Hepatocyte (in vitro differentiated cells): ENCODE measurements at regions not wholly inside any gene's neighbourhood (a gene's known extent, or its start where the extent isn't known, plus 50 kb on each side); places are given as distances from the start of the nearest gene placed in this dataset.
"Not testable (repeated sequence)": the region's sequence is repeated elsewhere in the genome, so short reads cannot be mapped to it uniquely, and the experiment has no call there.

ENCODE experiments used
- DNase-seq: peaks from one replicate; pipeline ENCODE4 v3.0.0-alpha.2; 2016; ENCODE audit warnings: low spot score
- H2AFZ ChIP-seq: fragments of 200-600 bp; sonication (generic); 2 replicates; pipeline ENCODE4 v1.6.0; 2016; ENCODE audit warnings: antibody characterized with exemption, mild to moderate bottlenecking
- H3K27ac ChIP-seq: fragments of 200-600 bp; sonication (generic); 2 replicates; pipeline ENCODE4 v1.5.1; 2016; ENCODE audit warnings: mild to moderate bottlenecking
- H3K27me3 ChIP-seq: fragments of 200-600 bp; sonication (generic); 2 replicates; pipeline ENCODE4 v1.6.1; 2016
- H3K36me3 ChIP-seq: fragments of 200-600 bp; sonication (generic); replicated peaks from 2 replicates; pipeline ENCODE4 v1.5.1; 2016; ENCODE audit warnings: low read depth; ENCODE audit not compliant: insufficient read depth
- H3K4me1 ChIP-seq: fragments of 200-600 bp; sonication (generic); 2 replicates; pipeline ENCODE4 v1.5.1; 2016; ENCODE audit warnings: mild to moderate bottlenecking, moderate library complexity; ENCODE audit not compliant: insufficient read depth
- H3K4me2 ChIP-seq: fragments of 200-600 bp; sonication (generic); 2 replicates; pipeline ENCODE4 v1.6.0; 2016
- H3K4me3 ChIP-seq: fragments of 200-600 bp; sonication (generic); 2 replicates; pipeline ENCODE4 v1.5.1; 2016; ENCODE audit warnings: mild to moderate bottlenecking
- H3K79me2 ChIP-seq: fragments of 200-600 bp; sonication (generic); 2 replicates; pipeline ENCODE4 v1.6.0; 2017; ENCODE audit warnings: mild to moderate bottlenecking
- H3K9me2 ChIP-seq: fragments of 200-600 bp; sonication (generic); replicated peaks from 2 replicates; pipeline ENCODE4 v1.6.0; 2017; ENCODE audit warnings: mild to moderate bottlenecking; ENCODE audit not compliant: insufficient read depth
- H3K9me3 ChIP-seq: fragments of 200-600 bp; sonication (generic); 2 replicates; pipeline ENCODE4 v1.5.1; 2016; ENCODE audit warnings: low read depth, mild to moderate bottlenecking
- H4K20me1 ChIP-seq: fragments of 200-600 bp; sonication (generic); 2 replicates; pipeline ENCODE4 v1.6.0; 2016; ENCODE audit warnings: mild to moderate bottlenecking; ENCODE audit not compliant: insufficient read depth, poor library complexity, severe bottlenecking
- EZH2 ChIP-seq: fragments of 200-600 bp; sonication (generic); IDR thresholded peaks from 2 replicates; pipeline ENCODE4 v1.6.1; 2016; ENCODE audit warnings: antibody characterized with exemption, mild to moderate bottlenecking, borderline replicate concordance
- EZH2phosphoT487 ChIP-seq: fragments of 200-600 bp; sonication (generic); IDR thresholded peaks from one replicate; pipeline ENCODE4 v1.6.1; 2018; ENCODE audit warnings: antibody characterized with exemption, mild to moderate bottlenecking, low read depth, moderate library complexity; ENCODE audit not compliant: unreplicated experiment, severe bottlenecking
- WGBS: methylation state at CpG from one replicate; pipeline ENCODE4 v1.1.6; 2016; ENCODE audit warnings: low lambda C conversion rate; ENCODE audit errors: missing lambda C conversion rate; 5-methylcytosine and 5-hydroxymethylcytosine counted together
- TF ChIP-seq, protein P1 (sequence below): fragments of 200-600 bp; sonication (generic); IDR thresholded peaks from 2 replicates; pipeline ENCODE4 v1.5.1; 2016; ENCODE audit warnings: antibody characterized with exemption, mild to moderate bottlenecking; ENCODE audit not compliant: poor library complexity

DNA sequence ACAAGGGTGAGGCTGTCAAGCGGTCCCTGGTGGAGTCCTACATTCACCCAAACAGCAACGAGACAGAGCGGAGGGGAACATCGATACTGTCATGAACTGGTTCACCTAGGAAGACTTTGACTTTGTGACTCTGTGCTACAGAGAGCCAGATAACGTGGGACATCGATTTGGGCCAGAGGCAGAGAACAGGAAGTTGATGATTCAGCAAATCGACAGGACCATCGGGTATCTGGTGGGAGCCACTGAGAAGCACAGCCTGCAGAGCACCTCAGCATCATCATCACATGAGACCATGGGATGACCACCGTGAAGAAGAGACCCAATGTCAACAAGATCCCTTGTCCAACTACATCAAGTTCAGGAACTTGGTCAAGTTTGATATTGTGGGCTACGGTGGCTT, 104.1 kb upstream of the DRD5 start:
- not testable (repeated sequence) for H3K9me2 ChIP-seq, H3K36me3 ChIP-seq, H2AFZ ChIP-seq, DNase-seq, H3K4me3 ChIP-seq, H3K79me2 ChIP-seq, H4K20me1 ChIP-seq, H3K4me1 ChIP-seq, H3K4me2 ChIP-seq, H3K9me3 ChIP-seq, H3K27me3 ChIP-seq, H3K27ac ChIP-seq
- WGBS = 94% methylated on average over 10 of the region's 10 CpGs

DNA sequence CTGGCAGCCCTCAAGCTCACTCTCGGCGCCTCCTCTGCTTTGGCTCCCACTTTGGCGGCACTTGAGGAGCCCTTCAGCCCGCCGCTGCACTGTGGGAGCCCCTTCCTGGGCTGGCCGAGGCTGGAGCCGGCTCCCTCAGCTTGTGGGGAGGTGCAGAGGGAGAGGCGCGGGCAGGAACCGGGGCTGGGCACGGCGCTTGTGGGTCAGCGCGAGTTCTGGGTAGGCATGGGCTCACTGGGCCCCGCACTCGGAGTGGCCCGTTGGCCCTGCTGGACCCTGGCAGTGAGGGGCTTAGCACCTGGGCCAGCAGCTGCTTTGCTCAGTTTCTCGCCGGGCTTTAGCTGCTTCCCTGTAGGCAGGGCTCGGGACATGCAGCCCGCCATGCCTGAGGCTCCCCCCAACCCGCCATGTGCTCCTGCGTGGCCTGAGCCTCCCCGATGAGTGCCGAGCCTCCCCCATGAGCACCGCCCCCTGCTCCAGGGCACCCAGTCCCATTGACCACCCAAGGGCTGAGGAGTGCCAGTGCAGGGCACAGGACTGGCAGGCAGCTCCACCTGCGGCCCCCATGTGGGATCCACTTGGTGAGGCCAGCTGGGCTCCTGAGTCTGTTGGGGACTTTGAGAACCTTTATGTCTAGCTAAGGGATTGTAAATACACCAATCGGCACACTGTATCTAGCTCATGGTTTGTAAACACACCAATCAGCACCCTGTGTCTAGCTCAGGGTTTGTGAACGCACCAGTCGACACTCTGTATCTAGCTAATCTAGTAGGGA, 101.5 kb upstream of the DRD5 start:
- Histone ChIP-seq H3K9me2 (no peaks in the 10 kb centered on the region), H3K4me3 (no peak overlapping the region), H3K9me3 (no peaks in the 10 kb centered on the region), H3K27me3 (no peaks in the 10 kb centered on the region), H3K4me2 (no peak overlapping the region), H3K36me3 (no peaks in the 10 kb centered on the region), H4K20me1 (no peaks in the 10 kb centered on the region), H2AFZ (no peak overlapping the region), H3K79me2 (no peaks in the 10 kb centered on the region), H3K27ac (no peak overlapping the region), H3K4me1 (no peaks in the 10 kb centered on the region)
- no peak for TF ChIP-seq EZH2
- TF ChIP-seq EZH2phosphoT487 = no peak
- TF ChIP-seq, protein P1, sequence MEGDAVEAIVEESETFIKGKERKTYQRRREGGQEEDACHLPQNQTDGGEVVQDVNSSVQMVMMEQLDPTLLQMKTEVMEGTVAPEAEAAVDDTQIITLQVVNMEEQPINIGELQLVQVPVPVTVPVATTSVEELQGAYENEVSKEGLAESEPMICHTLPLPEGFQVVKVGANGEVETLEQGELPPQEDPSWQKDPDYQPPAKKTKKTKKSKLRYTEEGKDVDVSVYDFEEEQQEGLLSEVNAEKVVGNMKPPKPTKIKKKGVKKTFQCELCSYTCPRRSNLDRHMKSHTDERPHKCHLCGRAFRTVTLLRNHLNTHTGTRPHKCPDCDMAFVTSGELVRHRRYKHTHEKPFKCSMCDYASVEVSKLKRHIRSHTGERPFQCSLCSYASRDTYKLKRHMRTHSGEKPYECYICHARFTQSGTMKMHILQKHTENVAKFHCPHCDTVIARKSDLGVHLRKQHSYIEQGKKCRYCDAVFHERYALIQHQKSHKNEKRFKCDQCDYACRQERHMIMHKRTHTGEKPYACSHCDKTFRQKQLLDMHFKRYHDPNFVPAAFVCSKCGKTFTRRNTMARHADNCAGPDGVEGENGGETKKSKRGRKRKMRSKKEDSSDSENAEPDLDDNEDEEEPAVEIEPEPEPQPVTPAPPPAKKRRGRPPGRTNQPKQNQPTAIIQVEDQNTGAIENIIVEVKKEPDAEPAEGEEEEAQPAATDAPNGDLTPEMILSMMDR = no peak
- WGBS = 98% methylated on average over 25 of the region's 30 CpGs
- DNase-seq = no peak

- not testable (repeated sequence) for H3K4me3 ChIP-seq, DNase-seq, H3K9me2 ChIP-seq, H3K27me3 ChIP-seq, H3K4me1 ChIP-seq, H3K27ac ChIP-seq, H3K79me2 ChIP-seq, H4K20me1 ChIP-seq, H3K4me2 ChIP-seq, H3K9me3 ChIP-seq, H3K36me3 ChIP-seq, H2AFZ ChIP-seq
- WGBS = 66% methylated on average over 5 of the region's 5 CpGs
These were observed 98.3 kb upstream of the DRD5 start for GRCh38 chr4:9683174-9683573.

- H3K9me3 ChIP-seq, H2AFZ ChIP-seq, H3K4me1 ChIP-seq, H3K27me3 ChIP-seq, H3K9me2 ChIP-seq, DNase-seq, H4K20me1 ChIP-seq, H3K36me3 ChIP-seq, H3K27ac ChIP-seq, H3K4me3 ChIP-seq, H3K79me2 ChIP-seq, H3K4me2 ChIP-seq: not testable (repeated sequence)
- 76% methylated on average over 5 of the region's 5 CpGs for WGBS
These were observed 96.4 kb upstream of the DRD5 start for GRCh38 chr4:9685016-9685415.

DNA sequence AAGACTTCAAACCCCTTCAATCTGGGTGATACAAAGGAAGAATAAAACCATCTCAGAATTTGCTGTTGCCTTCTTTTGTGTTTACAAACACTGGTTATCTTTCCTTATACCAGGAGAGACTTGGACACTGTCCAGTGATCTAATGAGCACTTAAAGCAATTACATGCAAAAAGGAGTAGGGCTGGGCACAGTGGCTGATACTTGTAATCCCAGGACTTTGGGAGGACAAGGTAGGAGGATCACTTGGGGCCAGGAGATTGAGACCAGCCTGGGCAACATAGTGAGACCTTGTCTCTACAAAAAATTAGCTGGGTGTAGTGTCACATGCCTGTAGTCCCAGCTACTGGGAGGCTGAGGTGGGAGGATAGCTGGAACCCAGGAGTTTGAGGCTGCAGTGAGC, 95.7 kb upstream of the DRD5 start:
- H3K4me1 ChIP-seq = peaks cover 5% of the 10 kb centered on the region
- no peaks in the 10 kb centered on the region for H3K9me3 ChIP-seq
- H2AFZ ChIP-seq = no peak overlapping the region
- H3K27me3 ChIP-seq = no peaks in the 10 kb centered on the region
- no peaks in the 10 kb centered on the region for H3K36me3 ChIP-seq
- H3K27ac ChIP-seq = no peak overlapping the region
- TF ChIP-seq EZH2 (no peak), EZH2phosphoT487 (no peak)
- TF ChIP-seq, protein P1 = no peak
- no peak overlapping the region for H3K4me2 ChIP-seq
- DNase-seq = no peak
- no peak overlapping the region for H3K4me3 ChIP-seq
- H4K20me1 ChIP-seq = no peaks in the 10 kb centered on the region
- H3K79me2 ChIP-seq = no peaks in the 10 kb centered on the region
- H3K9me2 ChIP-seq = no peaks in the 10 kb centered on the region

DNA sequence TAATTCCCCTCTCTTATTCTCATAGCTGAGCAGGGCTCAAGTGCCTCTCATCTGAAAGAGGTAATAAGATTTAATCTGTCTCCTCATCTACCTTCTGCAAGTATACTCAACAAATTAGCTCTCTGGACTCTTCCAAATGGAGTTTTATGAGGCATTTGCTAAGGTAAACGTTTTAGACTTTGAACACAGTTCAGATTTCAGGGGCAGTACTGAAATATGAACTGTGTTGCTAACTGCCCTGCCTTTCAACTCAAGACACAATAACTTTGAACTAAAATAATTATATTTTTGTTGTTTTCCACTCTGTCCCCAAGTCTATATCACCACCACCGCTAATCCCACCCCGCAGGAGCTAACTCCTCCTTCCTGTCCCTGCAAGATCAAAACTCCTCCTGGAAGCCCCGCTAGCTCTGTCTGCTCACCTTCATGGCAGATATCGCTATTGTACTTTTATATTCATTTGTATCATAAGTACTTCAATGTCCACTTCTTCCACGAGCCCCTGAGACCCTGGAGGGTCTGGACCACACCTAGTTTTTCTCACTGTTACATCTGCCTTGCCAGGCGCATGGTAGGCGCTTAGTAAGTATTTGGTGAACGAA, 90.7 kb upstream of the DRD5 start:
- not testable (repeated sequence) for H3K36me3 ChIP-seq, H3K4me1 ChIP-seq, H3K9me3 ChIP-seq, H3K9me2 ChIP-seq, H4K20me1 ChIP-seq, DNase-seq, H3K79me2 ChIP-seq, H3K27me3 ChIP-seq
- H3K4me3 ChIP-seq = peak overlapping the region; percentile 36
- WGBS = 22% methylated on average over 9 of the region's 9 CpGs
- H2AFZ ChIP-seq = peak overlapping the region; percentile 83
- peak overlapping the region; percentile 84 for H3K4me2 ChIP-seq
- H3K27ac ChIP-seq = peak overlapping the region; percentile 93
